Activated CD4-positive, alpha-beta T cell treated with anti-CD3 and anti-CD28 coated beads, Interleukin-2, Interleukin-4, amounts not matched to agents 100 ng/mL and 50 ng/mL, durations not matched to agents 16 hours and 8 hours (primary cell): ENCODE measurements at regions not wholly inside any gene's neighbourhood (a gene's known extent, or its start where the extent isn't known, plus 50 kb on each side); places are given as distances from the start of the nearest gene placed in this dataset.

Experiments
- DNase-seq: peaks from one replicate; pipeline ENCODE4 v3.0.0-alpha.2; 2020; ENCODE audit warnings: low spot score

DNA sequence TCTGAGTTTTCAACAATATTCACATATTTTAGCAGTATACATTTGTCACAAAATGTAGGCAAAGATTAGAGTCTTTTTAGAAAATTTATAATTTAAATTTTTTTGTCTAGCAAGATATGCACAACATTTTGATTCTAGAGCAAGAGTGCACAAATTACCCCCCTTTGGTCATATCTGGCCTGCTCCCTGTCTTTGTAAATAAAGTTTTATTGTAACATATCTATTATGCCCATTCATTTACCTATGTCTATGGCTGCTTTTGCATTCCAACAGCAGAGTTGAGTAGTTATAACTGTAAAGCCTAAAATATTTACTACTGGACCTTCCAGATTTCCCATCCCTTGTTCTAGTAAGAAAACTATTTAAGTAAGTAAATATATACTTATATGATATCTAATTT is 430.7 kb downstream of the EDEM1 start:
- no peak for DNase-seq

DNA sequence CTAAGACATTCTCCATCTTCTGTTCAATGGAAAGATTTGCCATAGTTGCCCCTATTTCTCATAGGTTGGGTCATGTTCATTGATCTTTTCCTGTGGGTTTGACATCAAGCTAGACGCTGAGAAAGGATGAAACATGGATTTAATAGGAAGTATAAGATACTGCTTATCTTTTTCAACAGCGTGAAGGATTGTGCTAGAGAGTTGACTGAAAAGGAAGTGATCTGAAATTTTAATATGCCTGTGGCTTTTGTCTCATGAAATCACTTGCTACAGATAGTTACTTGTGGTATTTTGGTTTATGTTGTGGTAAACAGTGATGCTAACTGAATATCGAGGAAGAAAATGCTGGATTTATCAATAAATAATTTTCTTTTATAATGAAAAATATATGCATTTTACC is 442.9 kb downstream of the EDEM1 start:
- DNase-seq, result no peak

GRCh38 chr3:5633960-5634359 is 446.5 kb downstream of the EDEM1 start:
- no peak for DNase-seq

- DNase-seq, result no peak
Observed at GRCh38 chr3:5634411-5634810, 446.9 kb downstream of the EDEM1 start.

- DNase-seq, result no peak
Observed at GRCh38 chr3:5635746-5636145, 448.2 kb downstream of the EDEM1 start.

- no peak for DNase-seq
Observed at GRCh38 chr3:5638550-5638949, 451.0 kb downstream of the EDEM1 start.

DNA sequence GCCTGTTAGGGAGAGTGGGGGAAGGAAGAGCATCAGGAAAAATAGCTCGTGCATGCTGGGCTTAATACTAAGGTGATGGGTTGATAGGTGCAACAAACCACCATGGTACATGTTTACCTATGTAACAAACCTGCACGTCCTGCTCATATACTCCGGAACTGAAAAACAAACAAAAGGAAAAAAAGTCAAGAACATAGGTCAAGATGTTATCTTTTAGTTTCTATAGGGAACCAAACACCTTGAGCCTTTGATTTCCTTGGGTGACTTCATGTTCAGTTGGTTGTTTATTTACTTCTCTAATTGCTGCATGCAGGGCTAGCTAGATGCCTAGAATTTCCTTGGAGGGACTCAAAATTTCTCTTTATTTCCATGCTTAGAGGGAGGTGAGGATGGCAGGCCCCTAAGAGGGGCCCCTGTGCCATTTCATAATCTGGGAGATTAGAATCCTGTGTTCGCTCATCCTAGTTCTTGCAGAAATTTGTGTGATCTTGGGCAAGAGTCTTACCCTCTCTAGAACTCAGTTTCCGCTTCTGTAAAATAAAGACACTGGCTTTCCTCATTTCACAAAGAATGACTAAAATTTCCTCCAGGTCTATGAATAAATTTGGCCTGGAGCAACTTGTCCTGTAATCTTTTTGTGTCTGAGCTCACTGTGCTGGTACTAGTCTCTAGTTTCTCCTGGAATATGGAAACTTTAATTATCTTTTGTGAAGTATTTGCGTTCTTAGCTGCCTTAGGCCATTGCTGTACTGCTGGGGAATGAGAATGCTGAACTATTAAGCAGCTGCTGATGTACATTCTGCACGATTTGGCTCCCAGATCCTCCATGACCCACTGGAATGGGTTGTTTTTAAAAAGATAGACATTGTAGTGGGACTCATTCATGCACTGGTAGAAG is 457.5 kb downstream of the EDEM1 start:
- DNase-seq, result no peak

- no peak for DNase-seq
Observed at GRCh38 chr3:5645692-5646410, 458.3 kb downstream of the EDEM1 start.

- DNase-seq, result no peak
Observed at GRCh38 chr3:5650303-5650702, 462.8 kb downstream of the EDEM1 start.

- DNase-seq, result no peak
Observed at GRCh38 chr3:5651351-5651750, 463.8 kb downstream of the EDEM1 start.

DNA sequence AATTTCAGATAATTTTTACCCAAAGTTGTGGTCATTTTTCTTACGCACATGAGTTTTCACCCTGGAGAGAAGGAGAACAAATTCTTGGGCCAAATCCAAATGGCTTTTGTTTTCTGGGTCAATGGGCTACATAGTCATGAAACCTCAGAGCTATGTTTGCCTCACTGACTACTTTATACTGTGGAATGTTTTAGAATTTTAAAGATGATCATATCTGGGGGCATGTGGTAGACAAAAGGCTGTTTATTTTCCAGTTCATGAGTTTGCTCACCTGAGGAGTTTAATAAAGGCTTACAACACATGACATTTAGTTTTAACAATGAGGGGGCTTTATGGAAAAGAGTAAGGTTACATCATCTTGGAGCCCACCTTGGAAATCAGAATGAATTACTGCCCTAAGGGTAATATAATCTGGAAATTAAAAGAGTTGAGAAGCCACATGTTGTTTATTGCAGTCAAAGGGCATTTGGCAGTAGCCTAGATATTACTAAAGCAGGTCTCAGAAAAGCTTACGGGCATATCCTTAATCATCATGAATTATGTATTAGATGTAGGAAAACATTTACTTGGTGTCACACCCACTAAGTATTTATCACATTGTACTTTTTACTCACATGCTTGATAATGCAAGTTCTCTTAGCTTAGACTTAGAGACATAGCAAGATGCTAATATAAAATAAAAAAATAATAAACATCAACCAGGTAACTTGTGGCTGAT is 466.1 kb downstream of the EDEM1 start:
- no peak for DNase-seq

GRCh38 chr3:5657106-5657505 is 469.6 kb downstream of the EDEM1 start:
- DNase-seq, result no peak

DNA sequence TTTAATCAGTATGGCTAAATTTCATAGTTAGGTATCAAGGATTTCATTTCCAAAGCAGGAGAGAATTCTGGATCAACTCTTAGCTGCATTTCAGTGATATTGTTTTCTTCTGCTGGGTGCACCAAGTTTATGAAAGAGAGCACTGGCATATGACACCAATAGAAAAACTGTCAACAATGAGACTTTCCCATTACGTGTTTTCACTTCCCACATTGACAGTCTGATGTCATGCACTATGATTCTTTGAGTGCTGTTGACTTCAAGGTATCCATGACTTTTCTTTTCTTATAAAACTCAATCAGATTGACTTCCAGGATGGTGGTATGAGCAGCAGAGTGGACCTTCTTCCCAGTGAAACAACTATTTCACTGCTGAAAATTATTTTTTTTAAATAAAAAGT is 476.1 kb downstream of the EDEM1 start:
- no peak for DNase-seq

DNA sequence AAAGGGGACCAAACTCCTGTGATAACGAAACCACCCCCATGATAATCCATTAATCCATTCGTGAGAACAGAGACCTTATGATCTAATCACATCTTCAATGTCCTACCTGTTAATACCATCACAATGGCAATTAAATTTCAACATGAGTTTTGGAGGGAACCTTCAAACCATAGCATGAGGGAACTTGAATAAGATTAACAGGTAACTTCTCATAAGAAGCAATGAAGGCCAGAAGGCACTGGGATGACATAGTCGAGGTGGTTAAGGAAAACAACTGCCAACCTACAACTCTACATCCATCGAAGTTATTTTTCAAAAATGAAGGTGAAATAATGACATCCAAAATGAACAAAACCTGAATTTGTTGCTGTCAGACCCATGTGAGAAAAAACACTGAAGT is 478.9 kb downstream of the EDEM1 start:
- no peak for DNase-seq

- DNase-seq, result no peak
Observed at GRCh38 chr3:5673521-5673920, 486.0 kb downstream of the EDEM1 start.

GRCh38 chr3:5675319-5675718 is 487.8 kb downstream of the EDEM1 start:
- no peak for DNase-seq

- DNase-seq, result no peak
Observed at GRCh38 chr3:5677555-5677954, 490.0 kb downstream of the EDEM1 start.

DNA sequence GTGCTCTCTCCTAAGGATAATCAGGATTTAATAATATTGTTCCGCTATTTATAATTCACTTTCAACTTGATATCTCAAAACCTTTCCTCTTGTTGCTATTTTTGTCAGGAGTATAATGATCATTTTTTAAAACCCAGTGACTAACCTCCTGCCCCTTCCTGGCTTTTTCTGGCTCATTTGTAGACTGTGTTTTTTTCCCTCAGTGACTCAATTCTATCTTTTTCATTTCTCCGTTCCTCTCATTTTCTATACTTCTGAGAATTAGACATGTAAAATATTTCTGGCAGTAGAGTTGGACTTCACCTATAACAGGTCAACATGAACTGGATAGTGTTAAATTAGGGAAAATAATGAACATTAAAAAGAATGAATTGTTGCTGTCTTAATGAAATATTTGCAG is 490.7 kb downstream of the EDEM1 start:
- DNase-seq, result no peak

DNA sequence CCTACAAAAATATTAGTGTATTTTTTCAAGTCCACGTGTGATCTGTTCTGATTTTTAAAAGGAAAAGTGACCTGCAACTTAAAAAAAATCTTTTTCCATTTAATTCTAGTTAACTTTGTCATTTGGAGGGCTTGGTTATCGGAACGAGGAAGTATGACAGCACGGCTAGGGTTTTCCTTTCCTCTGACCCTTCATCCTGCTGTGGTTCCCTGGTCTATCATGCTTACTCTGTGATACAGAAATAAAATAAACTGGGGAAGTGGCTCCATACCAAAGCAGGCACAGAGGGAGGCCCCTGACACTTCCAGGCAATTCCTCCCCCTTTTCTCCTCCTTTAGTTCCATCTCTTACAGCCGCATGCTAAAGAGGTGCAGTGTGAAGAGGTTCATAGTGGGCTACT is 491.3 kb downstream of the EDEM1 start:
- DNase-seq, result no peak

DNA sequence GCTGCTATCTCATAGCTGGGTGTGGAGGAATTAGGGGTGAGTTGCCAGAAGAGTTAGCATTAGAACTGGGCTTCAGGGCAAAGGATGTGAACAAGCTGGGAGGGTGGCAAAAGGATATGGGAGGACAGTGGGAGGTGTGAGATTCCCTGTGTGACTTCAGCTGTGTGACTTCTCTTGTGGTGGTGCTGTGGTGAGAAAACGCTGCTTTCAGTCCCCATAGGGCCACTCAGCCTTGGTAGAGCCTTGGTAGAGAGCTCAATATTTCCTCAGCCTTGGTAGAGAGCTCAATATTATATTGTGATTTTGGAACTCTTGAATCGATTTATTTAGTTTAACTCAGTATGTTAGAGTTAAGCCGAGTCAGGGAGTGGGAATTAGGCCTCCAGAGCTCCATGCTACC is 499.7 kb downstream of the EDEM1 start:
- no peak for DNase-seq

DNA sequence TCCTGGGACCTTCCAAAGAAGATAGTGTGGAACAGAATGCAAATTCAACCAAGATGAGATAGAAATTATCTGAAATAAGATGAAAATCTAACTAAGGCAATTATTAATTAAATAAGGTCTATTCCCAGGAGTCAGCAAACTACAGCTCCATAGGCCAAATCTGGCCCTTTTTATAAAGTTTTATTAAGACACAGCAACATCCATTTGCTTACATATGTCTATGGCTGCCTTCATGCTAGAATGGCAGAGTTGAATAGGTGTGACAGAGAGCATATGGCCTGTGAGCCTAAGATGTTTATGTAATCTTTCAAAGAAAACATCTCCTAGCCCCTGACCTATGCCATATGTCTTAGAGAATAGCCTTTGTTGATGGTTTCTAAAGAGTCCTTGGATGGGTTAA is 503.0 kb downstream of the EDEM1 start:
- no peak for DNase-seq

DNA sequence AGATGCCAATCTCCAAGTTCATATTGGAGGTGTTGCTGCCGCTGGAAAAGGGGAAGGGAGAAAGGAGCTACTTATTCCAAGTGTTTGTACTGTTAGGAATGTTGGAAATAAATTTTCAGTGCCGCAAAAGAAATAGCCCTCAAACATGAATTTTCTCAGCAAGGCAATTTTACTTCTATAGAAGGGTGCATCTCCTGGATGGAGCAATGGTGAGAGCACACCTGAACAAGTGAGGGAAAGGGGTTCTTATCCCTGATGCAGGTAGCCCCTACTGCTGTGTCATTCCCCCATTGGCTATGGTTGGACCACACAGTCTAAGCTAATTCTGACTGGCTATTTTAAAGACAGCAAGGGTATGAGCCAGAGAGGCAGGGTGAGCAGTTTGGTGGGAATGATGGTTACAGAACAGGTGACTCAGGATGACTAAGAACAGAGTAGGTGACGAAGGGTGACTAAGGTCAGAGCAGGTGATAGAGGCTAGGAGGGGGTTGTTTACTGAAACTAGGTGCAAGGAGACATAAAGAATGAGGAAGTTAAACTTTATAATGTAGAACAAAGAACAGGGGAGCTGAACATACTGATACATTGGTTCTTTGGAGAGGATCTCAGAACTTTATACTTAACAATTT is 503.5 kb downstream of the EDEM1 start:
- DNase-seq, result no peak
